ENCODE measurements at regions not wholly inside any gene's neighbourhood (a gene's known extent, or its start where the extent isn't known, plus 50 kb on each side); places are given as distances from the start of the nearest gene placed in this dataset.

DNA sequence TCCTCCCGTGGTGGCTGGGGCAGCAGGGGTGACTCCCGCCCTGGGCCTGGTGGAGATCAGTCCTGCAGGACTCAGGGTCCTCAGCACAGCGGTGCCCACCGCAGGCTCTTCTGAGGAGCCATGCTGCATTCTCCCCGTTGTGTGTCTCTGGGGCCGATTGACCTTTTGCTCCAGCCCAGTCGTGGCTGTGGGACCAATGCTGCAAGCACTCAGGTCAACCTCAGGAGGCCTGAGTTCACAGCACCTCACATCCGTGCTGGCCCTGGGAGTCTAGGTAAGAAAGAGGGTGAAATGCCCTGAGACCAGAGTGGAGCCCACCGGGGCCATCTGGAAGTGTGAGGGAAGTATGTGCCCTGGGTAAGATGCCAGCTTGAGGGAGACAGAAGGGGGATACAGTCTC is 316.1 kb upstream of the B3GAT1 start:
- no peak overlapping the region for H2AFZ ChIP-seq (ENCODE audit: low read length)
- H3K36me3 ChIP-seq (ENCODE audit: insufficient read depth, low read length): no peaks in the 10 kb centered on the region
- no peaks in the 10 kb centered on the region for H3K9me3 ChIP-seq (ENCODE audit: low read length)
- no peak overlapping the region for H3K9ac ChIP-seq (ENCODE audit: low read length)
- no peaks in the 10 kb centered on the region for H3K79me2 ChIP-seq (ENCODE audit: insufficient read depth, low read length)
- no peak overlapping the region for H3K4me3 ChIP-seq (ENCODE audit: low read depth, low read length, poor library complexity, severe bottlenecking)
- H3K4me2 ChIP-seq (ENCODE audit: low read length): no peak overlapping the region
- no peaks in the 10 kb centered on the region for H3K9me2 ChIP-seq (ENCODE audit: low read depth, low read length)
- no peak for TF ChIP-seq CTCF (IDR thresholded peaks at IDR 0.05; ENCODE audit: low read length)
- TF ChIP-seq EZH2 (IDR thresholded peaks at IDR 0.05; ENCODE audit: borderline replicate concordance, low read length): no peak
- no peak overlapping the region for H3K27ac ChIP-seq (ENCODE audit: low read depth, low read length, poor library complexity, severe bottlenecking)
- H3F3A ChIP-seq (ENCODE audit: insufficient read depth, low read length): no peaks in the 10 kb centered on the region
- H3K27me3 ChIP-seq (ENCODE audit: insufficient read depth, low read length): no peaks in the 10 kb centered on the region
- H3K4me1 ChIP-seq (ENCODE audit: insufficient read depth, low read length, severe bottlenecking): no peaks in the 10 kb centered on the region
- H4K20me1 ChIP-seq (ENCODE audit: insufficient read depth, low read length): no peaks in the 10 kb centered on the region

GRCh38 chr11:134727636-134728035 is 315.6 kb upstream of the B3GAT1 start:
- Histone ChIP-seq H4K20me1 (ENCODE audit: insufficient read depth, low read length) (no peaks in the 10 kb centered on the region), H3K4me2 (ENCODE audit: low read length) (no peak overlapping the region), H3K9me3 (ENCODE audit: low read length) (no peaks in the 10 kb centered on the region)

DNA sequence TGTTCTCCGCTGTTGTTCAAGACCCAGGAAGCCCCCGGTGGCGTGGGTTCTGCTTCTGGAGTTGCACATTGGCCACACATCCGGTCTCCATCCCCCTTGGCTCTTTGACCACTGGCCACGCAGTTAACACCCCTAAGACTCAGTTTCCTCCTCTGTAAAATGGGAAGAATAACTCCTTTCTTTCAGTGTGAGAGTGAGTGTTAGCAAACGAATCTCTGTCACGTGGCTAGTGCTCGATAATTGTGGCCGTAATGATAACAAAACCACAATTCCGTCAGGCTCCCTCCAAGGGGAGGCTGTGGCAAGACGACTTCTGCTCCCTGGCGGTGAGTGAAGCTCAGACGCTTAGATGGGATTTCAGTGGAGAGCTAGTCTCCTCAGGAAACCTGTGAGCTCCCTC is 315.2 kb upstream of the B3GAT1 start:
- Histone ChIP-seq H3K4me2 (ENCODE audit: low read length) (no peak overlapping the region), H3K9ac (ENCODE audit: low read length) (no peak overlapping the region), H3K9me2 (ENCODE audit: low read depth, low read length) (no peaks in the 10 kb centered on the region), H3F3A (ENCODE audit: insufficient read depth, low read length) (no peaks in the 10 kb centered on the region), H4K20me1 (ENCODE audit: insufficient read depth, low read length) (no peaks in the 10 kb centered on the region), H3K4me1 (ENCODE audit: insufficient read depth, low read length, severe bottlenecking) (no peaks in the 10 kb centered on the region), H3K4me3 (ENCODE audit: low read depth, low read length, poor library complexity, severe bottlenecking) (no peak overlapping the region), H2AFZ (ENCODE audit: low read length) (no peak overlapping the region), H3K27ac (ENCODE audit: low read depth, low read length, poor library complexity, severe bottlenecking) (no peak overlapping the region), H3K79me2 (ENCODE audit: insufficient read depth, low read length) (no peaks in the 10 kb centered on the region), H3K27me3 (ENCODE audit: insufficient read depth, low read length) (no peaks in the 10 kb centered on the region), H3K36me3 (ENCODE audit: insufficient read depth, low read length) (no peaks in the 10 kb centered on the region), H3K9me3 (ENCODE audit: low read length) (no peaks in the 10 kb centered on the region)
- TF ChIP-seq CTCF (IDR thresholded peaks at IDR 0.05; ENCODE audit: low read length): no peak
- no peak for TF ChIP-seq EZH2 (IDR thresholded peaks at IDR 0.05; ENCODE audit: borderline replicate concordance, low read length)

More at GRCh38 chr11:134727636-134728035, 315.6 kb upstream of the B3GAT1 start:
- no peaks in the 10 kb centered on the region for H3K4me1 ChIP-seq (ENCODE audit: insufficient read depth, low read length, severe bottlenecking)
- no peak overlapping the region for H3K9ac ChIP-seq (ENCODE audit: low read length)
- H3K27ac ChIP-seq (ENCODE audit: low read depth, low read length, poor library complexity, severe bottlenecking): no peak overlapping the region
- H3K79me2 ChIP-seq (ENCODE audit: insufficient read depth, low read length): no peaks in the 10 kb centered on the region
- H3K36me3 ChIP-seq (ENCODE audit: insufficient read depth, low read length): no peaks in the 10 kb centered on the region
- H3K4me3 ChIP-seq (ENCODE audit: low read depth, low read length, poor library complexity, severe bottlenecking): no peak overlapping the region
- no peaks in the 10 kb centered on the region for H3K9me2 ChIP-seq (ENCODE audit: low read depth, low read length)
- no peaks in the 10 kb centered on the region for H3F3A ChIP-seq (ENCODE audit: insufficient read depth, low read length)
- no peak overlapping the region for H2AFZ ChIP-seq (ENCODE audit: low read length)
- no peaks in the 10 kb centered on the region for H3K27me3 ChIP-seq (ENCODE audit: insufficient read depth, low read length)
- no peak for TF ChIP-seq EZH2 (IDR thresholded peaks at IDR 0.05; ENCODE audit: borderline replicate concordance, low read length)

Data from OCI-LY1 (cell line).